Ovary (tissue), 7 donors: ENCODE measurements at regions not wholly inside any gene's neighbourhood (a gene's known extent, or its start where the extent isn't known, plus 50 kb on each side); places are given as distances from the start of the nearest gene placed in this dataset.

ENCODE experiments used
- DNase-seq, 5 donors: peaks; one replicate each; pipeline ENCODE4 v3.0.0-alpha.2; 2019 to 2020
- H3K27ac ChIP-seq, 2 donors: fragments of 200-600 bp; one replicate each; pipeline versions ENCODE4 v1.5.1 to v1.8.0; 2019 to 2022
- H3K27me3 ChIP-seq: fragments of 200-600 bp; one replicate; pipeline ENCODE4 v1.8.0; 2022
- H3K36me3 ChIP-seq: fragments of 200-600 bp; sonication (generic); one replicate; pipeline ENCODE4 v1.5.1; 2019
- H3K4me1 ChIP-seq: one replicate; pipeline ENCODE4 v1.8.1; 2013; ENCODE audit warnings: mild to moderate bottlenecking, moderate library complexity; ENCODE audit not compliant: insufficient read depth
- H3K4me3 ChIP-seq: fragments of 200-600 bp; sonication (generic); one replicate; pipeline ENCODE4 v1.5.1; 2017
- H3K9me3 ChIP-seq, 2 donors: fragments of 200-600 bp in 1 of 2; sonication (generic) in 1 of 2; one replicate each; pipeline versions ENCODE4 v1.5.1 to v1.8.1; 2013 to 2019; ENCODE audit warnings: mild to moderate bottlenecking in 1 of 2, moderate library complexity in 1 of 2
- EP300 ChIP-seq: sonication (generic); formaldehyde crosslinking; IDR thresholded peaks from one replicate; pipeline ENCODE4 v1.6.1; 2017; ENCODE audit warnings: antibody characterized with exemption
- POLR2A ChIP-seq: fragments of 450-650 bp; IDR thresholded peaks from one replicate; pipeline ENCODE4 v1.6.1; 2017; ENCODE audit warnings: antibody characterized with exemption, mild to moderate bottlenecking, moderate library complexity
- WGBS, 3 donors: extraction: QIAGEN DNeasy Blood & Tissue Kit in 1 of 3; methylation state at CpG; one replicate each; pipeline versions ENCODE4 v1.1.5 to v1.1.7; 2013 to 2017; 5-methylcytosine and 5-hydroxymethylcytosine counted together
- intact Hi-C, 4 donors: fragments of 100-400 bp; cut with DNase I; formaldehyde crosslinking; loops; one replicate each; pipeline versions ENCODE4 v1.11.0 to v1.15.1; 2022 to 2023
- TF ChIP-seq, protein P1 (sequence below), 3 donors: fragments of 450-650 bp in 2 of 3; fragments of 200-600 bp in 1 of 3; IDR thresholded peaks; one replicate each; pipeline versions ENCODE4 v1.5.1 to v1.8.0; 2016 to 2022; ENCODE audit warnings: antibody characterized with exemption in 3 of 3, mild to moderate bottlenecking in 1 of 3
- donor health status: DM: no; HTN: no; CAD: no; lungs with moderate emphysema.
- donor health status: DM: no; HTN: no; CAD: no.
- donor health status: Bipolar disorder and iron deficiency.
- donor health status: DM: no; HTN: no; CAD: no.
- donor health status: DM: yes; HTN: yes; CAD: no.

DNA sequence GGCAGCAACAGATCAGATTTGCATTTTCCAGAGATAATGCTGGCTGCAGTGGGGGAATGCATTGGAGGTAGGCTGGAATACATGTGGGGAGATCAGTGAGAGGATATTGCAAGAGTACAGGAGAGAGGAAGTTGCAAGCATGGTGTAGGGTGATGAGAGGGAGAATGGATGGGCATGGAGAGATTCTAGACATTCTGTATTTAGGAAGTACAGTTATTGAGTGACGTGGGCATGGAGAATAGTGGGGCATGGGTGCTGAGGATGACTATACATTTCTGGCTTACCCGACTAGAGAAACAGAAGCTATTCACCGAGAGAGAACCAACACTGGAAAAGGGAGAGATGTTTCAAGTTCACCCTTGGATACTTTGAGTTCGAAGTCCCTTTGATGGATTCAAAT lies 116.9 kb upstream of the SVIL start:
- Histone ChIP-seq H3K36me3 (no peaks in the 10 kb centered on the region), H3K4me3 (no peak overlapping the region), H3K9me3 (no peaks in the 10 kb centered on the region), H3K27me3 (no peaks in the 10 kb centered on the region), H3K27ac (no peak overlapping the region), H3K4me1 (no peaks in the 10 kb centered on the region)
- TF ChIP-seq, protein P1, sequence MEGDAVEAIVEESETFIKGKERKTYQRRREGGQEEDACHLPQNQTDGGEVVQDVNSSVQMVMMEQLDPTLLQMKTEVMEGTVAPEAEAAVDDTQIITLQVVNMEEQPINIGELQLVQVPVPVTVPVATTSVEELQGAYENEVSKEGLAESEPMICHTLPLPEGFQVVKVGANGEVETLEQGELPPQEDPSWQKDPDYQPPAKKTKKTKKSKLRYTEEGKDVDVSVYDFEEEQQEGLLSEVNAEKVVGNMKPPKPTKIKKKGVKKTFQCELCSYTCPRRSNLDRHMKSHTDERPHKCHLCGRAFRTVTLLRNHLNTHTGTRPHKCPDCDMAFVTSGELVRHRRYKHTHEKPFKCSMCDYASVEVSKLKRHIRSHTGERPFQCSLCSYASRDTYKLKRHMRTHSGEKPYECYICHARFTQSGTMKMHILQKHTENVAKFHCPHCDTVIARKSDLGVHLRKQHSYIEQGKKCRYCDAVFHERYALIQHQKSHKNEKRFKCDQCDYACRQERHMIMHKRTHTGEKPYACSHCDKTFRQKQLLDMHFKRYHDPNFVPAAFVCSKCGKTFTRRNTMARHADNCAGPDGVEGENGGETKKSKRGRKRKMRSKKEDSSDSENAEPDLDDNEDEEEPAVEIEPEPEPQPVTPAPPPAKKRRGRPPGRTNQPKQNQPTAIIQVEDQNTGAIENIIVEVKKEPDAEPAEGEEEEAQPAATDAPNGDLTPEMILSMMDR (IDR thresholded peaks at IDR 0.05), result no peak
- WGBS, 3 donors, result 94 to 97% (median 95%) methylated on average over 4 of the region's 4 CpGs
- intact Hi-C loops, result no loop called here
- no peak for DNase-seq

DNA sequence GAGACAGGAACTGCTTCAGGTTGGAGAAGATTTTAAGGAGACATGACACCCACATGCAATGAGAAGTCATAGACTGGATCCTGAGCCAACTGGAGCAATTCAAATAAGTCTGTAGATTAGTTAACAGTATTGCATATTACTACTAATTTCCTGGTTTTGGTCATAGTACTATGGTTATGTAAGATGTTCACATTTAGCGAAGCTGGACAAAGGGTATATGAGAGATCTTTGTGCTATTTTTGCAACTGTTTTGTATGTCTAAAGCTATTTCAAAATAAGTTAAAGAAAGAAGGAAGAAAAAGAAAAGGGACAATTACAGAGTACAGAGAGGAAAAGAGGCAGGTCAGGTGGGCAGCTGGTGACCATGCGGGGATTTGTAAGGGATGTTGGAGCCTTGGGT lies 116.5 kb upstream of the SVIL start:
- Histone ChIP-seq H3K27ac (no peak overlapping the region), H3K27me3 (no peaks in the 10 kb centered on the region), H3K9me3 (no peaks in the 10 kb centered on the region), H3K4me3 (no peak overlapping the region), H3K4me1 (no peaks in the 10 kb centered on the region), H3K36me3 (no peaks in the 10 kb centered on the region)
- TF ChIP-seq, protein P1 (IDR thresholded peaks at IDR 0.05), result no peak
- TF ChIP-seq EP300, result no peak
- no peak for TF ChIP-seq POLR2A
- WGBS, 3 donors, result 96% methylated on average over 2 of the region's 2 CpGs
- intact Hi-C loops, result no loop called here
- DNase-seq, result no peak

DNA sequence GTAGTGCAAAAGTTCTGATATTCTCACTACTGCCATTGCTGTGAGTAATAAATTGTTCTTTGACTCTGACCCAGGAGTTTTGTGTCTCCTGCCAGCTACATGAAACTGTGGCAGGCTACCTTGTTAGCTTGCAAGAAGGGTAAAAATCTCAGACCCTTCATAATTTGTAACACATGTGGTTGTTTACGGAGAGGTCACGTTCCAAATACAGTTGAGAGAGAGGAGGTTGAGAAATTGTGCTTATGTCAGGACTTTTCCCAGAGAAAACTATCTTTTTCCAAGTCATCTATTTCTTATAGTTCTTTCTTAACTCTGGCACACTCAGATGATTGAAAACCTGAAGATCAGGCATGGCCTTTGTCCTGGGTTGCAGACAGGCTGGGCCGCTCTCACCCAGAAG lies 114.4 kb upstream of the SVIL start:
- intact Hi-C loops, result no loop called here
- no peak for DNase-seq
- no peaks in the 10 kb centered on the region for H3K9me3 ChIP-seq
- no peaks in the 10 kb centered on the region for H3K36me3 ChIP-seq
- H3K4me3 ChIP-seq, result no peak overlapping the region
- no peaks in the 10 kb centered on the region for H3K4me1 ChIP-seq
- no peaks in the 10 kb centered on the region for H3K27me3 ChIP-seq
- 79 to 89% (median 85%) methylated on average over 3 of the region's 3 CpGs for WGBS, 3 donors
- TF ChIP-seq EP300 (no peak), POLR2A (no peak)
- TF ChIP-seq, protein P1 (IDR thresholded peaks at IDR 0.05), result no peak
- no peak overlapping the region for H3K27ac ChIP-seq

DNA sequence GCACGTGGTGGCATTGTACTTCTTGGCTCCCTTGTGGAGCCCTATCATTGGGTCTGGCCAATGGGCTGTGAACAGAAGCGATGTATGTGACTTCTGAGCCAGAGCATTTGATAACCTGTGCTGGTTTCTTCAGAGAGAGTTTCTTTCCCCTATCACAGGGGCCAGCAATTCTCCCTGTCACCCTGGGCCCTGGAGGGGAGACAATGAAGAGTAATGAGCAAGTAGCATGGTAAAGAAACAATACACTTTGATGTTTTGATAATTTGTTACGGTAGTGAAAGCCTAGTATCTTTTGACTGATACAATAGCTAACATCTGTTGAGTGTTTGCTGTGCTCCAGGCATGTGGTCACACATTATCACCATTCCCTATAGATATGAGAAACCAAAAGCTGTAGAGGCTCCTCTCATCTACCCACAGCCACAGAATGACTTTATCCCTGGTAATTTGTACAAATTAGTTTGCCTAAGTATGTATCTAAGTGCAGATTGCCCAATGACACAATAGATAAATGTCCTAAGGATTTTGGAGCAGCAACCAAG lies 113.4 kb upstream of the SVIL start:
- H3K27me3 ChIP-seq, result no peaks in the 10 kb centered on the region
- 82 to 89% (median 87%) methylated on average over 3 of the region's 3 CpGs for WGBS, 3 donors

More for the DNA sequence above, 113.4 kb upstream of the SVIL start:
- Histone ChIP-seq H3K4me1 (no peaks in the 10 kb centered on the region), H3K4me3 (no peak overlapping the region), H3K9me3 (no peaks in the 10 kb centered on the region), H3K36me3 (no peaks in the 10 kb centered on the region), H3K27ac (no peak overlapping the region)
- TF ChIP-seq, protein P1 (IDR thresholded peaks at IDR 0.05), result no peak
- no peak for TF ChIP-seq POLR2A
- DNase-seq, result no peak
- intact Hi-C loops, result no loop called here
